Mesodermal cell (in vitro differentiated cells): ENCODE measurements at regions not wholly inside any gene's neighbourhood (a gene's known extent, or its start where the extent isn't known, plus 50 kb on each side); places are given as distances from the start of the nearest gene placed in this dataset.
A peak's percentile ranks its signal among the peaks of the same experiment; 100 is the strongest.

ENCODE experiments used
- H3K27ac ChIP-seq: 2 replicates; pipeline ENCODE4 v1.7.0; 2013; ENCODE audit warnings: mild to moderate bottlenecking, low read depth, low read length, moderate library complexity; ENCODE audit not compliant: severe bottlenecking
- H3K36me3 ChIP-seq: 2 replicates; pipeline ENCODE4 v1.7.1; 2013; ENCODE audit warnings: mild to moderate bottlenecking, low read length, moderate library complexity; ENCODE audit not compliant: control insufficient read depth, insufficient read depth
- H3K4me1 ChIP-seq: one replicate; pipeline ENCODE4 v1.7.1; 2013; ENCODE audit warnings: mild to moderate bottlenecking, low read length; ENCODE audit not compliant: insufficient read depth, control insufficient read depth, poor library complexity, severe bottlenecking
- H3K4me3 ChIP-seq: 2 replicates; pipeline ENCODE4 v1.7.0; 2013; ENCODE audit warnings: low read length, control low read depth, mild to moderate bottlenecking; ENCODE audit not compliant: insufficient read depth, poor library complexity, severe bottlenecking; ENCODE audit errors: extremely low read depth
- H3K9me3 ChIP-seq: 2 replicates; pipeline ENCODE4 v1.7.1; 2013; ENCODE audit warnings: mild to moderate bottlenecking, low read length, moderate library complexity; ENCODE audit not compliant: control insufficient read depth
- WGBS, 2 experiments: methylation state at CpG; one replicate each; pipeline ENCODE4 v1.1.5; 2013; ENCODE audit warnings: missing lambda C conversion rate in 2 of 2; ENCODE audit not compliant: insufficient coverage in 2 of 2; 5-methylcytosine and 5-hydroxymethylcytosine counted together

- H3K27ac ChIP-seq = peak overlapping the region; percentile 60
- no peak overlapping the region for H3K4me3 ChIP-seq
- 100% methylated on average over 1 of the region's 4 CpGs for WGBS, 2 experiments
- no peaks in the 10 kb centered on the region for H3K9me3 ChIP-seq
- no peaks in the 10 kb centered on the region for H3K36me3 ChIP-seq
- peaks cover 13% of the 10 kb centered on the region for H3K4me1 ChIP-seq
These were observed 124.0 kb upstream of the PJA2 start for GRCh38 chr5:109533751-109534272.

GRCh38 chr5:109532773-109533364 lies 123.1 kb upstream of the PJA2 start:
- Histone ChIP-seq H3K9me3 (no peaks in the 10 kb centered on the region), H3K4me1 (peaks cover 13% of the 10 kb centered on the region), H3K4me3 (no peak overlapping the region), H3K27ac (no peak overlapping the region), H3K36me3 (no peaks in the 10 kb centered on the region)
- WGBS, 2 experiments = 60% methylated on average over 1 of the region's 2 CpGs; no CpG with 5 or more reads in 1 of the 2 experiments

DNA sequence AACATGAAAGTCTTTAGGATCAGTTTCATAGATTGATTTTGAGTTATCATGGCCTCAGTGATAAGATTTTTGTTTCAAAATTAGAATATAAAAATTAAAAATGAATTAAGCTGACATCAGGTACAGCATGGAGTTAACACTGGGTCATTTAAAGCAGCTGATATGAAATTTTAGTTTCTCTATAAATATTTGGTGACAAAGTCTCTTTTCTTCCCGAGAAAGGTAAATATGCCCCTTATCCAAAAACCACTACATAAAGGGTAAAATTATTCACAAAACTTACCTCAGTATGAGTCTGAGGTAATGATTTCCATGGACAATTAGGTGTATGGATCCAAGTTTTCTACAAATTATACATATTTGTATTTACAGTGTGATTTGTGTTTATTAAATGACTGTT lies 121.5 kb upstream of the PJA2 start:
- Histone ChIP-seq H3K4me1 (peaks cover 13% of the 10 kb centered on the region), H3K36me3 (no peaks in the 10 kb centered on the region), H3K4me3 (no peak overlapping the region), H3K27ac (no peak overlapping the region), H3K9me3 (no peaks in the 10 kb centered on the region)
- WGBS, 2 experiments = no CpG with 5 or more reads among the region's 1 CpG

DNA sequence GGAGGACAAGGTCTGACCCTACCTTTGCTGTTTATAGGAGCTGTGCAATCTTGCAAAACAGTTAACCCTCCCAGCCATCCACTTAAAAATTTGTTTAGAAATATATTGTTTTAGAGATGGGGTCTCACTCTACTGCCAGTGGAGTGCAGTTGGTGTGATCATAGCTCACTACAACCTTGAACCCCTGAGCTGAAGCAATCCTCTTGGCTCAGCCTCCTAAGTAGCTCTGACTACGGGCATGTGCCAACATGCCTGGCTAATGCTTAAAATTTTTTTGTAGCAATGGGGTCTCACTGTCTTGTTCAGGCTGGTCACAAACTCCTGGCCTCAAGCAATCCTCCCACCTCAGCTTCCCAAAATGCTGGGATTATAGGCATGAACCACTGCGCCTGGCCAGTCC lies 120.2 kb upstream of the PJA2 start:
- H3K4me1 ChIP-seq = peaks cover 13% of the 10 kb centered on the region

DNA sequence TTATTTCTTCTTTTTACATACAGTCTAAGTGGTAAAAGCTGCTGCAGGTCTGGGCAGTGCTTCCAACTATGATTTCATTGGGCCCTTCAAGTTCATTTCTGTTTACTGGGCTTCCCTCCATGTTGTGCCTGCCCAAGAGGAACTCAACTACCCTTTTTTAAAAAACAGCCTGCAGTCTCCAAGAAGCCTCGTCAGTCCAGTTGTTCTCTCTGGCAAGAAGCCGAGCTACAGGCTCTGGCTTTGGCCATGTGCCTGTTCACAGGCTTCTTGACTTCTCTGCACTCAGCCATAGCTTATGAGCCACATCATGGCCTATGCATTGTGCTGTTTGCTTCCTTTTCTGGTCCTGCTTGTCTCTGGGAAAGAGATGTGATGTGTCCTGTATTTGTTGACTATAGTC lies 119.7 kb upstream of the PJA2 start:
- WGBS, 2 experiments = 85 to 86% methylated on average over 2 of the region's 2 CpGs

More for the DNA sequence above, 120.2 kb upstream of the PJA2 start:
- Histone ChIP-seq H3K4me3 (no peak overlapping the region), H3K36me3 (no peaks in the 10 kb centered on the region), H3K9me3 (no peaks in the 10 kb centered on the region), H3K27ac (no peak overlapping the region)
- WGBS, 2 experiments = 100% methylated on average over 1 of the region's 2 CpGs; no CpG with 5 or more reads in 1 of the 2 experiments

DNA sequence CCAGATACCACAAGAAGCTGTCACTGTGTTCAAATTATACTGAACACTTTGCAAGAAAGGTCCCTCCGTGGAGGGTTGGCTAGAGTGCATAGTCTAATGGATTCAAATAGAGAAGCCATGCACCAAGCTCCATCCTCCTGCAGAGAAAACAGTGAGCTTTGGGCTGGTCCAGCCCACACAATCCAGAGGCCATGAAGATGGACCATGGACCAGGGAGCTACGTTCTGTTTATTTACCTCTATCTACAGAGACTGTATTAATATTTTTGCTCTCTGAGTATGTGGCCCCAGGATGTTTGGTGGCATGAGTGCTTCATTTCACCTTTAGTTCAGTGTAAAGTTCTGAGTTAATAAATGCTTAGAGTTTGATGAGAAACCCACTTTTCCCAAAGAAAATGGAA lies 114.8 kb upstream of the PJA2 start:
- peaks cover 10% of the 10 kb centered on the region for H3K9me3 ChIP-seq
- H3K4me3 ChIP-seq = no peak overlapping the region
- no peaks in the 10 kb centered on the region for H3K4me1 ChIP-seq
- no peak overlapping the region for H3K27ac ChIP-seq
- H3K36me3 ChIP-seq = no peaks in the 10 kb centered on the region
- WGBS, 2 experiments = 100% methylated on average over 1 of the region's 2 CpGs; no CpG with 5 or more reads in 1 of the 2 experiments

More for the DNA sequence above, 119.7 kb upstream of the PJA2 start:
- no peaks in the 10 kb centered on the region for H3K36me3 ChIP-seq
- H3K27ac ChIP-seq = no peak overlapping the region
- peaks cover 13% of the 10 kb centered on the region for H3K4me1 ChIP-seq
- no peak overlapping the region for H3K4me3 ChIP-seq
- H3K9me3 ChIP-seq = no peaks in the 10 kb centered on the region

- Histone ChIP-seq H3K4me3 (no peak overlapping the region), H3K4me1 (no peaks in the 10 kb centered on the region), H3K9me3 (peaks cover 10% of the 10 kb centered on the region), H3K36me3 (no peaks in the 10 kb centered on the region), H3K27ac (no peak overlapping the region)
- 80% methylated on average over 2 of the region's 5 CpGs; no CpG with 5 or more reads in 1 of the 2 experiments for WGBS, 2 experiments
These were observed 114.3 kb upstream of the PJA2 start for GRCh38 chr5:109524026-109524425.

GRCh38 chr5:109522404-109522803 lies 112.6 kb upstream of the PJA2 start:
- Histone ChIP-seq H3K36me3 (no peaks in the 10 kb centered on the region), H3K9me3 (peaks cover 10% of the 10 kb centered on the region), H3K4me1 (no peaks in the 10 kb centered on the region), H3K4me3 (no peak overlapping the region), H3K27ac (no peak overlapping the region)
- WGBS, 2 experiments = no CpG with 5 or more reads among the region's 1 CpG

DNA sequence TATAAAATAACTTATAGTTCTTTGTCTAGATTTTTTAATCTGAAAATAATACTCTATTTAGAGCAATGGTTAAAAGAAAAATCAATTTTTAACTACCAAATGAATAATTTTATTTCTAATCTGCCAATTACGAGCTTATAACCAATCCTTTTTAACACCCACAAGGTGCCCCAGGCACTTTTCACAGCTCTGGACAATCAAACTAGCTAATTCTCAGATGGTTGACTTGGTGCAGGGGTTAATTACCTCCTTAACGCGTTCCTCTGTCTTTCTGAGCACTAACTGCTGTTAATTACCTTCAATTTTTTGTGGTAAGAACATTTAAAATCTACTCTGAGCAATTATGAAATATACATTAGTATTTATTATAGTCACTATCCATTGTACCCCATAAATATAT lies 109.6 kb upstream of the PJA2 start:
- Histone ChIP-seq H3K4me3 (no peak overlapping the region), H3K36me3 (no peaks in the 10 kb centered on the region), H3K27ac (no peak overlapping the region), H3K9me3 (peaks cover 10% of the 10 kb centered on the region), H3K4me1 (no peaks in the 10 kb centered on the region)
- 100% methylated on average over 1 of the region's 3 CpGs; no CpG with 5 or more reads in 1 of the 2 experiments for WGBS, 2 experiments

- H3K27ac ChIP-seq = no peak overlapping the region
- H3K9me3 ChIP-seq = peaks cover 5% of the 10 kb centered on the region
- no peak overlapping the region for H3K4me3 ChIP-seq
- no peaks in the 10 kb centered on the region for H3K36me3 ChIP-seq
- H3K4me1 ChIP-seq = no peaks in the 10 kb centered on the region
- WGBS, 2 experiments = 67% methylated on average over 1 of the region's 2 CpGs; no CpG with 5 or more reads in 1 of the 2 experiments
These were observed 106.6 kb upstream of the PJA2 start for GRCh38 chr5:109516390-109516789.

DNA sequence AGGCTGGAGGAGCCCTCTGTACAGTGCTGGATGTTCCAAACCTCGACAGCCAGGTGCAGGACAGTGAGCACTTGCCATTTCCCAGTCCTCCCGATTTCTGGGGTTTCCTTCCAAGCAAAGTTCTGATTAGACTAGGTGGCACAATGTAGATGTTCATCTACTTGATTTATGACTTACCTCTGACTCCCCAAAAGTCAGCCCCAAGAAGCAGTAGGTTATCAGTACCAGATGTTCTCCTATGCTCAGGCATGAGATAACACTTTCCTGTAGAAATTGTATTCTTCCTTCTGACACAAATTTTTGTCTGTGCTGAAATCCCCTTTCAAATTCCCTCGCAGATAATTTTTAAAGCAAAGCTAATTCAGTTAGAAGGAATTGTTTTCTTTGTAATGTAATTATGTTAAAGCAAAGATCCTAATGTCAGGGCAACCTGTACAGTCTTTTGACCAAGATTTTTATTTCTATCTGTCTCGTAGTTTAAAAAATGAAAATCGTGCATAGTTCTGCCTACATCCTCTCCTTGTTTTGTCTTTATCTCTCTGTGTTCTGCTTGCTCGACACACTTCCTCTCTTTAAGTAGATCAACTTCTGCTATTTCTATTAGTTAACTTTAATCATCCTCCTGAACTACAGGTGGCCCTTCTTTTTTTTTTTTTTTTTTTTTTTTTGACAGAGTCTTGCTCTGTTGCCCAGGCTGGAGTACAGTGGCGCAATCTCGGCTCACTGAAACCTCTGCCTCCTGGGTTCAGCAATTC lies 102.4 kb upstream of the PJA2 start:
- WGBS, 2 experiments = 94 to 95% methylated on average over 6 to 7 of the region's 8 CpGs
- H3K4me1 ChIP-seq = no peaks in the 10 kb centered on the region
- no peak overlapping the region for H3K27ac ChIP-seq
- no peak overlapping the region for H3K4me3 ChIP-seq
- H3K36me3 ChIP-seq = no peaks in the 10 kb centered on the region
- H3K9me3 ChIP-seq = no peaks in the 10 kb centered on the region
